Heart left ventricle (tissue), 16 donors: ENCODE measurements at regions not wholly inside any gene's neighbourhood (a gene's known extent, or its start where the extent isn't known, plus 50 kb on each side); places are given as distances from the start of the nearest gene placed in this dataset.

Experiments
- ATAC-seq, 4 donors: fragments of 200-7000 bp; cut with Tn5 transposase; one replicate each; pipeline ENCODE4 v1.9.1; 2020 to 2022; ENCODE audit warnings: moderate library complexity in 4 of 4, mild to moderate bottlenecking in 3 of 4, moderate number of reproducible peaks in 1 of 4
- DNase-seq, 5 donors: peaks; one replicate each; pipeline ENCODE4 v3.0.0-alpha.2; 2020
- H3K27ac ChIP-seq, 12 donors: fragments of 200-600 bp; sonication (generic) in 4 of 12; one replicate each; pipeline versions ENCODE4 v1.5.0 to v1.8.0; 2016 to 2022; ENCODE audit warnings: mild to moderate bottlenecking in 2 of 12
- H3K27me3 ChIP-seq, 9 donors: fragments of 200-600 bp; sonication (generic) in 2 of 9; one replicate each; pipeline versions ENCODE4 v1.5.1 to v1.8.0; 2016 to 2022; ENCODE audit warnings: mild to moderate bottlenecking in 3 of 9
- H3K36me3 ChIP-seq, 9 donors: fragments of 200-600 bp; sonication (generic) in 2 of 9; one replicate each; pipeline versions ENCODE4 v1.5.0 to v1.8.0; 2018 to 2022; ENCODE audit warnings: mild to moderate bottlenecking in 2 of 9
- H3K4me1 ChIP-seq, 12 donors: fragments of 200-600 bp; sonication (generic) in 4 of 12; one replicate each; pipeline versions ENCODE4 v1.5.0 to v1.8.0; 2016 to 2022; ENCODE audit warnings: mild to moderate bottlenecking in 3 of 12
- H3K4me3 ChIP-seq, 12 donors: fragments of 200-600 bp; sonication (generic) in 4 of 12; one replicate each; pipeline versions ENCODE4 v1.5.0 to v1.8.0; 2017 to 2022; ENCODE audit warnings: mild to moderate bottlenecking in 9 of 12, moderate library complexity in 4 of 12
- H3K9me3 ChIP-seq, 12 donors: fragments of 200-600 bp; sonication (generic) in 4 of 12; one replicate each; pipeline versions ENCODE4 v1.5.0 to v1.8.0; 2016 to 2022; ENCODE audit warnings: mild to moderate bottlenecking in 1 of 12
- POLR2A ChIP-seq, 2 donors: fragments of 450-650 bp; IDR thresholded peaks; one replicate each; pipeline ENCODE4 v1.6.1; 2017; ENCODE audit warnings: antibody characterized with exemption in 2 of 2, mild to moderate bottlenecking in 2 of 2, moderate library complexity in 2 of 2
- WGBS, 4 donors: extraction: QIAGEN DNeasy Blood & Tissue Kit in 2 of 4; methylation state at CpG; one replicate each; pipeline versions ENCODE4 v1.1.5 to v1.1.7; 2013 to 2018; 5-methylcytosine and 5-hydroxymethylcytosine counted together
- intact Hi-C, 10 donors: fragments of 100-400 bp; cut with DNase I; formaldehyde crosslinking; loops; one replicate each; pipeline versions ENCODE4 v1.11.1 to v1.14.2; 2022
- TF ChIP-seq, protein P1 (sequence below), 12 donors: fragments of 200-600 bp; sonication (generic) in 4 of 12; IDR thresholded peaks; one replicate each; pipeline versions ENCODE4 v1.5.0 to v1.8.0; 2018 to 2022; ENCODE audit warnings: antibody characterized with exemption in 12 of 12, mild to moderate bottlenecking in 5 of 12
- donor health status: ischemic (EF 13 %, LVEDD 7.1; RV severe dilation, severe dysfunction).
- donor health status: healthy with polysubstance abuse.
- donor health status: DM: no; HTN: yes; CAD: no.
- donor health status: DM: no; HTN: no; CAD: no.
- donor health status: ischemic (EF 25% LVEDD 6.9; RV normal size, moderate dysfunction).
- donor health status: ischemic (EF 25% LVEDD 5.7; RV mildly dilated, moderate dysfunction).
- donor health status: healthy.
- donor health status: DM: yes; HTN: yes; CAD: no.
- donor health status: ischemic (EF 35%, LVEDD 5.7; RV mildly dilated, moderate dysfunction).
- donor health status: nonischemic (EF 11% LVEDD 7.7; RV severe dilation, severe dysfunction).
- donor health status: DM: yes; HTN: yes; CAD: no.
- donor health status: PGD.
- donor health status: ischemic (EF 29% LVEDD 5.4; RV normal size, mild dysfunction).
- donor health status: nonischemic (EF 23%, LVEDD 6.1; RV moderate dilation, normal function).

DNA sequence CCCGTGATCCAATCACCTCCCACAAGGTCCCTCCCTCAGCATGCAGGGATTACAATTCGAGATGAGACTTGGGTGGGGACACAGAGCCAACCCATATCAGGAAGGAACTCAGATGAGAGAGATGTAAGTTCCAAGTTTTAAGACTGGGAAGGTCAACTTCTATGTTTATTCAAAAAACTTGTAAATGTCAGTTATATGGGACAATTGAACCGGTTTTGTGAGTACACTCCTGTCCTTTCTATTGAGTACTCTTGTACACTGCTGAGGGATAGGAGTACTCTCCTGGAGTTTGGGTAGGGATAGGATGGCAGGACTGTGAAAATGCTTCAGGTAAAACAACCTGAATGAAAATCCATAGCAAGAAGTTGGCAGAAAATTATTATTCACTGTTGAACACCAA, 239.1 kb downstream of the ZNF674 start:
- Histone ChIP-seq H3K27me3 (peaks cover 0 to 11% (median 0%) of the 10 kb centered on the region in 9 donors), H3K4me3 (no peak overlapping the region), H3K27ac (no peak overlapping the region), H3K4me1 (no peaks in the 10 kb centered on the region), H3K36me3 (no peaks in the 10 kb centered on the region), H3K9me3 (peaks cover 0 to 7% (median 0%) of the 10 kb centered on the region in 12 donors)
- TF ChIP-seq POLR2A (IDR thresholded peaks at IDR 0.05): no peak
- TF ChIP-seq, protein P1, sequence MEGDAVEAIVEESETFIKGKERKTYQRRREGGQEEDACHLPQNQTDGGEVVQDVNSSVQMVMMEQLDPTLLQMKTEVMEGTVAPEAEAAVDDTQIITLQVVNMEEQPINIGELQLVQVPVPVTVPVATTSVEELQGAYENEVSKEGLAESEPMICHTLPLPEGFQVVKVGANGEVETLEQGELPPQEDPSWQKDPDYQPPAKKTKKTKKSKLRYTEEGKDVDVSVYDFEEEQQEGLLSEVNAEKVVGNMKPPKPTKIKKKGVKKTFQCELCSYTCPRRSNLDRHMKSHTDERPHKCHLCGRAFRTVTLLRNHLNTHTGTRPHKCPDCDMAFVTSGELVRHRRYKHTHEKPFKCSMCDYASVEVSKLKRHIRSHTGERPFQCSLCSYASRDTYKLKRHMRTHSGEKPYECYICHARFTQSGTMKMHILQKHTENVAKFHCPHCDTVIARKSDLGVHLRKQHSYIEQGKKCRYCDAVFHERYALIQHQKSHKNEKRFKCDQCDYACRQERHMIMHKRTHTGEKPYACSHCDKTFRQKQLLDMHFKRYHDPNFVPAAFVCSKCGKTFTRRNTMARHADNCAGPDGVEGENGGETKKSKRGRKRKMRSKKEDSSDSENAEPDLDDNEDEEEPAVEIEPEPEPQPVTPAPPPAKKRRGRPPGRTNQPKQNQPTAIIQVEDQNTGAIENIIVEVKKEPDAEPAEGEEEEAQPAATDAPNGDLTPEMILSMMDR (IDR thresholded peaks at IDR 0.05): no peak
- DNase-seq (no peak), ATAC-seq (no peak)
- WGBS, 4 donors: 71 to 90% (median 75%) methylated on average over 3 of the region's 3 CpGs
- intact Hi-C loops: no loop called here

DNA sequence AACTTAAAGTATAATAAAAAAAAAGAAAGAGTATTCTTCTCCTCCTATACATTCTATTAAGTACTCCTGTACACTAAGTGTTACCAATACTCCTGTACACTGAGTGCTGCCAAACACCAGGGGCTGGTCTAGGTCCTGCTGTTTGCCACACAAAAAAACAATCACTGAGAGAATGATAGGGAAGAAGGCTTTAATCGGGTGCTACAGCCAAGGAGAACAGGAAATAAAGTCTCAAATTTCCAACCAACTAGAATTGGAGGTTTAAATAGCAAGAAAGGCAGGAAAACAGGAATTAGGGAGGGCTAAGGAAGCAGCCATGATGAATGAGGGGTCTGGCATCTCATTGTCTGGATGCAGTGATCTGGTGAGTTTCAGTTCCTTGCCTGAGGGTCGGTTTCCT, 239.8 kb downstream of the ZNF674 start:
- peaks cover 0 to 9% (median 0%) of the 10 kb centered on the region in 9 donors for H3K27me3 ChIP-seq
- H3K4me1 ChIP-seq: no peaks in the 10 kb centered on the region
- intact Hi-C loops: no loop called here
- no peak for TF ChIP-seq POLR2A (IDR thresholded peaks at IDR 0.05)
- TF ChIP-seq, protein P1 (IDR thresholded peaks at IDR 0.05): no peak
- 64 to 85% (median 82%) methylated on average over 2 of the region's 2 CpGs for WGBS, 4 donors
- H3K4me3 ChIP-seq: no peak overlapping the region
- H3K27ac ChIP-seq: no peak overlapping the region
- DNase-seq: no peak
- no peaks in the 10 kb centered on the region for H3K36me3 ChIP-seq
- H3K9me3 ChIP-seq: peaks cover 0 to 7% (median 0%) of the 10 kb centered on the region in 12 donors
- no peak for ATAC-seq

DNA sequence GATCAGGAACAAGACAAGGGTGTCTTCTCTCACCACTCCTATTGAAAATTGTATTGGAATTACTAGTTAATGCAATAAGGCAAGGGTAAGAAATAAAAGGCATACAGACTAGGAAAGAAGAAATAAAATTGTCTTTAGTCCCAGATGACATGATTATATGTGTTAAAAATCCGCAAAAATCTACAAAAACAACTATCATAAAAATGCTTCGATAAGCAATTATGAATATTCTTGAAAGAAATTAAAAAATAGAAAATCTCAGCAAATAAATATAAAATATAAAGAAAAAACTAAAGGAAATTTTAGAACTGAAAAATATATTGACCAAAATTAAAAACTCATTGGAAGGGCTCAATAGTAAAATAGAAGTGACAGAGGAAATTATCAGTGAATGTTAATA, 243.3 kb downstream of the ZNF674 start:
- Histone ChIP-seq H3K9me3 (peaks cover 0 to 7% (median 0%) of the 10 kb centered on the region in 12 donors), H3K36me3 (no peaks in the 10 kb centered on the region), H3K27ac (no peak overlapping the region), H3K4me1 (no peaks in the 10 kb centered on the region), H3K27me3 (peaks cover 0 to 7% (median 0%) of the 10 kb centered on the region in 9 donors), H3K4me3 (no peak overlapping the region)
- WGBS, 4 donors: 62 to 94% (median 87%) methylated on average over 2 of the region's 2 CpGs
- TF ChIP-seq POLR2A (IDR thresholded peaks at IDR 0.05): no peak
- TF ChIP-seq, protein P1 (IDR thresholded peaks at IDR 0.05): no peak
- intact Hi-C loops: no loop called here
- ATAC-seq (no peak), DNase-seq (no peak)

DNA sequence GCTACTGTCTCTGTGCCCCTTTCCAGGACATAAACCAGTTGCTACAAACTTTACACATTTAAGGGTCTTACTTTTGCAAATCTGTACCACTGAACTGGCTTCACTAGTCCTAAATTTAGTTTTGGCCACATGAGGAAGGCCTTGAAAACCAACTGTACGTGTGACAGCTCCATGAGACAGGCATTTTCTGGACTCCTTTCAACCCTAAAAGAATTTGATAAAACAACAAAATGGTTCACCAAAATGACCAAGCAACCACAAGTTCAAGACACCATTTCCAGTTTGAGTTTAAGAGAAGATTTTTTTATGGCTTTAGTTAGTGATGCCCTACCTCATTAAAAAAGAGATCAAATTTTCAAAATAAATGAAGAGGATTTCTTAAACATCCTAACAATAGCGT, 246.4 kb downstream of the ZNF674 start:
- TF ChIP-seq, protein P1 (IDR thresholded peaks at IDR 0.05): no peak
- TF ChIP-seq POLR2A (IDR thresholded peaks at IDR 0.05): no peak
- WGBS, 4 donors: 48 to 77% (median 60%) methylated on average over 2 of the region's 2 CpGs
- Histone ChIP-seq H3K27ac (no peak overlapping the region), H3K36me3 (no peaks in the 10 kb centered on the region), H3K4me1 (no peaks in the 10 kb centered on the region), H3K4me3 (no peak overlapping the region), H3K9me3 (no peaks in the 10 kb centered on the region), H3K27me3 (peaks cover 0 to 16% (median 0%) of the 10 kb centered on the region in 9 donors)
- intact Hi-C loops: no loop called here
- ATAC-seq: no peak
- DNase-seq: no peak
